Stomach smooth muscle (tissue), 2 donors: ENCODE measurements at regions not wholly inside any gene's neighbourhood (a gene's known extent, or its start where the extent isn't known, plus 50 kb on each side); places are given as distances from the start of the nearest gene placed in this dataset.

ENCODE experiments used
- H3K27ac ChIP-seq: one replicate; pipeline ENCODE4 v1.7.0; 2013; ENCODE audit warnings: mild to moderate bottlenecking, low read length, inconsistent platforms
- H3K27me3 ChIP-seq, 2 donors: one replicate each; pipeline ENCODE4 v1.7.0; 2013; ENCODE audit warnings: low read length in 2 of 2; ENCODE audit not compliant: insufficient read depth in 2 of 2, control insufficient read depth in 1 of 2
- H3K36me3 ChIP-seq, 2 donors: one replicate each; pipeline ENCODE4 v1.7.0; 2013; ENCODE audit warnings: low read length in 2 of 2; ENCODE audit not compliant: control insufficient read depth in 2 of 2, insufficient read depth in 2 of 2
- H3K4me1 ChIP-seq: one replicate; pipeline ENCODE4 v1.7.0; 2013; ENCODE audit warnings: low read length; ENCODE audit not compliant: control insufficient read depth, insufficient read depth
- H3K4me3 ChIP-seq, 2 donors: one replicate each; pipeline ENCODE4 v1.7.0; 2013; ENCODE audit warnings: low read length in 2 of 2
- H3K9ac ChIP-seq, 2 donors: one replicate each; pipeline ENCODE4 v1.7.0; 2013; ENCODE audit warnings: low read length in 2 of 2, mild to moderate bottlenecking in 1 of 2
- H3K9me3 ChIP-seq, 2 donors: one replicate each; pipeline ENCODE4 v1.7.0; 2013; ENCODE audit warnings: low read length in 2 of 2; ENCODE audit not compliant: control insufficient read depth in 2 of 2
- donor health status: healthy.
- donor health status: Pancreatic carcinoma.

- no peak overlapping the region for H3K9ac ChIP-seq
- no peak overlapping the region for H3K27ac ChIP-seq
- H3K27me3 ChIP-seq, result peaks cover 5 to 10% of the 10 kb centered on the region in 2 donors
- H3K9me3 ChIP-seq, result no peaks in the 10 kb centered on the region
- no peaks in the 10 kb centered on the region for H3K4me1 ChIP-seq
- H3K36me3 ChIP-seq, result no peaks in the 10 kb centered on the region
- H3K4me3 ChIP-seq, result no peak overlapping the region
These were observed 372.4 kb upstream of the IRX4 start for GRCh38 chr5:2254880-2255750.

GRCh38 chr5:2254406-2254805 lies 371.7 kb upstream of the IRX4 start:
- H3K9me3 ChIP-seq, result no peaks in the 10 kb centered on the region
- no peak overlapping the region for H3K4me3 ChIP-seq
- no peak overlapping the region for H3K9ac ChIP-seq
- H3K27ac ChIP-seq, result no peak overlapping the region
- peaks cover 5 to 10% of the 10 kb centered on the region in 2 donors for H3K27me3 ChIP-seq
- H3K4me1 ChIP-seq, result no peaks in the 10 kb centered on the region
- H3K36me3 ChIP-seq, result no peaks in the 10 kb centered on the region

- no peaks in the 10 kb centered on the region for H3K9me3 ChIP-seq
- H3K36me3 ChIP-seq, result no peaks in the 10 kb centered on the region
- H3K4me3 ChIP-seq, result no peak overlapping the region
- no peak overlapping the region for H3K27ac ChIP-seq
- peaks cover 5 to 8% of the 10 kb centered on the region in 2 donors for H3K27me3 ChIP-seq
- no peak overlapping the region for H3K9ac ChIP-seq
- no peaks in the 10 kb centered on the region for H3K4me1 ChIP-seq
These were observed 370.6 kb upstream of the IRX4 start for GRCh38 chr5:2253040-2253975.

- H3K27me3 ChIP-seq, result peaks cover 5 to 8% of the 10 kb centered on the region in 2 donors
- H3K9me3 ChIP-seq, result peaks cover 0 to 4% of the 10 kb centered on the region in 2 donors
- H3K4me3 ChIP-seq, result no peak overlapping the region
- H3K27ac ChIP-seq, result no peak overlapping the region
- no peaks in the 10 kb centered on the region for H3K4me1 ChIP-seq
- H3K9ac ChIP-seq, result no peak overlapping the region
- no peaks in the 10 kb centered on the region for H3K36me3 ChIP-seq
These were observed 369.0 kb upstream of the IRX4 start for GRCh38 chr5:2251751-2252150.

GRCh38 chr5:2251298-2251697 lies 368.6 kb upstream of the IRX4 start:
- no peaks in the 10 kb centered on the region for H3K4me1 ChIP-seq
- H3K9ac ChIP-seq, result no peak overlapping the region
- H3K9me3 ChIP-seq, result peaks cover 0 to 4% of the 10 kb centered on the region in 2 donors
- H3K36me3 ChIP-seq, result no peaks in the 10 kb centered on the region
- peaks cover 5 to 8% of the 10 kb centered on the region in 2 donors for H3K27me3 ChIP-seq
- H3K4me3 ChIP-seq, result no peak overlapping the region
- no peak overlapping the region for H3K27ac ChIP-seq

- Histone ChIP-seq H3K9ac (no peak overlapping the region), H3K27me3 (peaks cover 5 to 6% of the 10 kb centered on the region in 2 donors), H3K4me3 (no peak overlapping the region), H3K9me3 (peaks cover 0 to 4% of the 10 kb centered on the region in 2 donors), H3K36me3 (no peaks in the 10 kb centered on the region), H3K4me1 (no peaks in the 10 kb centered on the region), H3K27ac (no peak overlapping the region)
These were observed 367.7 kb upstream of the IRX4 start for GRCh38 chr5:2250365-2250950.

GRCh38 chr5:2249442-2249841 lies 366.7 kb upstream of the IRX4 start:
- H3K36me3 ChIP-seq, result no peaks in the 10 kb centered on the region
- H3K27me3 ChIP-seq, result peaks cover 4 to 5% of the 10 kb centered on the region in 2 donors
- H3K9me3 ChIP-seq, result peaks cover 0 to 4% of the 10 kb centered on the region in 2 donors

GRCh38 chr5:2249026-2249425 lies 366.3 kb upstream of the IRX4 start:
- Histone ChIP-seq H3K27ac (no peak overlapping the region), H3K4me1 (no peaks in the 10 kb centered on the region), H3K9ac (no peak overlapping the region), H3K36me3 (no peaks in the 10 kb centered on the region), H3K9me3 (peaks cover 3 to 4% of the 10 kb centered on the region in 2 donors), H3K4me3 (no peak overlapping the region), H3K27me3 (peaks cover 4 to 5% of the 10 kb centered on the region in 2 donors)

More at GRCh38 chr5:2249442-2249841, 366.7 kb upstream of the IRX4 start:
- Histone ChIP-seq H3K4me3 (no peak overlapping the region), H3K9ac (no peak overlapping the region), H3K27ac (no peak overlapping the region), H3K4me1 (no peaks in the 10 kb centered on the region)

GRCh38 chr5:2242539-2242938 lies 359.8 kb upstream of the IRX4 start:
- no peaks in the 10 kb centered on the region for H3K36me3 ChIP-seq
- H3K27me3 ChIP-seq, result peaks cover 0 to 2% of the 10 kb centered on the region in 2 donors
- no peak overlapping the region for H3K9ac ChIP-seq
- peaks cover 4 to 5% of the 10 kb centered on the region in 2 donors for H3K9me3 ChIP-seq
- H3K4me3 ChIP-seq, result no peak overlapping the region
- no peak overlapping the region for H3K27ac ChIP-seq
- no peaks in the 10 kb centered on the region for H3K4me1 ChIP-seq

GRCh38 chr5:2241842-2242241 lies 359.1 kb upstream of the IRX4 start:
- Histone ChIP-seq H3K9me3 (peaks cover 5% of the 10 kb centered on the region in 2 donors), H3K36me3 (no peaks in the 10 kb centered on the region), H3K4me1 (no peaks in the 10 kb centered on the region), H3K4me3 (no peak overlapping the region), H3K27me3 (peaks cover 0 to 2% of the 10 kb centered on the region in 2 donors), H3K27ac (no peak overlapping the region), H3K9ac (no peak overlapping the region)
